ENCODE measurements at regions not wholly inside any gene's neighbourhood (a gene's known extent, or its start where the extent isn't known, plus 50 kb on each side); places are given as distances from the start of the nearest gene placed in this dataset.
A peak's percentile ranks its signal among the peaks of the same experiment; 100 is the strongest.
"Not testable (repeated sequence)": the region's sequence is repeated elsewhere in the genome, so short reads cannot be mapped to it uniquely, and the experiment has no call there.

- no peak for DNase-seq (ENCODE audit: low read depth)
Observed at GRCh38 chr2:76000425-76000824, 289.7 kb upstream of the GCFC2 start.

GRCh38 chr2:75998451-75998850 is 287.7 kb upstream of the GCFC2 start:
- DNase-seq (ENCODE audit: low read depth) = no peak

- no peak for DNase-seq (ENCODE audit: low read depth)
Observed at GRCh38 chr2:75994759-75995158, 284.0 kb upstream of the GCFC2 start.

GRCh38 chr2:75988622-75989021 is 277.9 kb upstream of the GCFC2 start:
- not testable (repeated sequence) for DNase-seq (ENCODE audit: low read depth)

- no peak for DNase-seq (ENCODE audit: low read depth)
Observed at GRCh38 chr2:75986617-75987016, 275.9 kb upstream of the GCFC2 start.

- DNase-seq (ENCODE audit: low read depth) = no peak
Observed at GRCh38 chr2:75982719-75983118, 272.0 kb upstream of the GCFC2 start.

- DNase-seq (ENCODE audit: low read depth) = no peak
Observed at GRCh38 chr2:75964646-75965045, 253.9 kb upstream of the GCFC2 start.

- DNase-seq (ENCODE audit: low read depth) = no peak
Observed at GRCh38 chr2:75960472-75961009, 249.8 kb upstream of the GCFC2 start.

GRCh38 chr2:75959724-75960471 is 249.2 kb upstream of the GCFC2 start:
- DNase-seq (ENCODE audit: low read depth) = no peak

- DNase-seq (ENCODE audit: low read depth) = no peak
Observed at GRCh38 chr2:75954761-75955160, 244.0 kb upstream of the GCFC2 start.

- no peak for DNase-seq (ENCODE audit: low read depth)
Observed at GRCh38 chr2:75952173-75952572, 241.5 kb upstream of the GCFC2 start.

GRCh38 chr2:75949385-75950030 is 238.8 kb upstream of the GCFC2 start:
- no peak for DNase-seq (ENCODE audit: low read depth)

- DNase-seq (ENCODE audit: low read depth) = no peak
Observed at GRCh38 chr2:75936311-75936710, 225.6 kb upstream of the GCFC2 start.

- DNase-seq (ENCODE audit: low read depth) = no peak
Observed at GRCh38 chr2:75932996-75933395, 222.3 kb upstream of the GCFC2 start.

GRCh38 chr2:75928093-75928492 is 217.4 kb upstream of the GCFC2 start:
- DNase-seq (ENCODE audit: low read depth) = no peak

- DNase-seq (ENCODE audit: low read depth) = no peak
Observed at GRCh38 chr2:75925331-75926024, 214.8 kb upstream of the GCFC2 start.

- no peak for DNase-seq (ENCODE audit: low read depth)
Observed at GRCh38 chr2:75922191-75922590, 211.5 kb upstream of the GCFC2 start.

- no peak for DNase-seq (ENCODE audit: low read depth)
Observed at GRCh38 chr2:75920859-75921551, 210.3 kb upstream of the GCFC2 start.

GRCh38 chr2:75915851-75916634 is 205.3 kb upstream of the GCFC2 start:
- no peak for DNase-seq (ENCODE audit: low read depth)

GRCh38 chr2:75896779-75897366 is 186.2 kb upstream of the GCFC2 start:
- peak; percentile 5 for DNase-seq (ENCODE audit: low read depth)

- DNase-seq (ENCODE audit: low read depth) = no peak
Observed at GRCh38 chr2:75894170-75894569, 183.5 kb upstream of the GCFC2 start.

Data from iris pigment epithelial cell (primary cell).